ENCODE measurements at regions not wholly inside any gene's neighbourhood (a gene's known extent, or its start where the extent isn't known, plus 50 kb on each side); places are given as distances from the start of the nearest gene placed in this dataset.

- DNase-seq, result no peak
These were observed 322.9 kb downstream of the MATN1 start for GRCh38 chr1:30400507-30400906.

- DNase-seq, result no peak
These were observed 324.4 kb downstream of the MATN1 start for GRCh38 chr1:30399026-30399425.

- no peak for DNase-seq
These were observed 325.8 kb downstream of the MATN1 start for GRCh38 chr1:30397576-30397975.

- DNase-seq, result no peak
These were observed 327.8 kb downstream of the MATN1 start for GRCh38 chr1:30395631-30396030.

GRCh38 chr1:30388386-30388785 is 335.0 kb downstream of the MATN1 start:
- DNase-seq, result no peak

GRCh38 chr1:30386156-30386926 is 337.0 kb downstream of the MATN1 start:
- no peak for DNase-seq

- no peak for DNase-seq
These were observed 338.0 kb downstream of the MATN1 start for GRCh38 chr1:30385246-30385995.

- DNase-seq, result no peak
These were observed 338.8 kb downstream of the MATN1 start for GRCh38 chr1:30384286-30385245.

GRCh38 chr1:30383221-30383711 is 340.1 kb downstream of the MATN1 start:
- DNase-seq, result no peak

GRCh38 chr1:30382496-30382895 is 340.9 kb downstream of the MATN1 start:
- DNase-seq, result no peak

- no peak for DNase-seq
These were observed 341.6 kb downstream of the MATN1 start for GRCh38 chr1:30381671-30382365.

- DNase-seq, result no peak
These were observed 342.1 kb downstream of the MATN1 start for GRCh38 chr1:30381266-30381665.

- DNase-seq, result no peak
These were observed 342.8 kb downstream of the MATN1 start for GRCh38 chr1:30380625-30380984.

- DNase-seq, result peak; percentile 53
These were observed 343.4 kb downstream of the MATN1 start for GRCh38 chr1:30379684-30380624.

- no peak for DNase-seq
These were observed 344.3 kb downstream of the MATN1 start for GRCh38 chr1:30378991-30379581.

- DNase-seq, result no peak
These were observed 345.3 kb downstream of the MATN1 start for GRCh38 chr1:30378003-30378596.

GRCh38 chr1:30377230-30378002 is 346.0 kb downstream of the MATN1 start:
- no peak for DNase-seq

- no peak for DNase-seq
These were observed 347.2 kb downstream of the MATN1 start for GRCh38 chr1:30376054-30376697.

- DNase-seq, result no peak
These were observed 348.2 kb downstream of the MATN1 start for GRCh38 chr1:30375156-30375555.
